ENCODE measurements at regions not wholly inside any gene's neighbourhood (a gene's known extent, or its start where the extent isn't known, plus 50 kb on each side); places are given as distances from the start of the nearest gene placed in this dataset.

DNA sequence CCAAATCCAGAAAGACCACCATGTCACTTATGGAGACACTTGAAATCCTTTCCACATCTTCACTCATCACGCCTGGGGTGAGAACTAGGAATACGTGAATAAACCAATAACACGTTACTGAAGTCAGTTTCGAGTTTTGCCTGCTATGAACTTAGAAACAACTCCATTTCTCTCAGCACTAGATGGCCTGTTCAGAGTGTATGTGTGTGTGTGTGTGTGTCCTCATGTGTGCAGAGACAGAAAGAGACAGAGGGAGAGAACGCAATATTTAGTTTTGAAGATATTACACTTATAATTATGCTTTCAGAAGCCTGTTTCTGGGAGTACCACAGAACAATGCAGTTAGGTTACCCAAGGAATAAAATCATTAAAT lies 81.2 kb upstream of the CCN6 start:
- no peaks in the 10 kb centered on the region for H3K4me1 ChIP-seq (ENCODE audit: control insufficient read depth in 2 of 2, insufficient read depth in 2 of 2, low read length in 1 of 2)
- H3K27ac ChIP-seq (ENCODE audit: low read depth in 2 of 2, low read length in 1 of 2), result peak overlapping the region in 1 of 2 donors; percentile 76
- no peak overlapping the region for H3K4me3 ChIP-seq (ENCODE audit: low read depth in 1 of 2, low read length in 2 of 2)
- no peaks in the 10 kb centered on the region for H3K9me3 ChIP-seq (ENCODE audit: control insufficient read depth in 2 of 2, insufficient read depth in 1 of 2, low read depth in 1 of 2, low read length in 1 of 2)
- H3K27me3 ChIP-seq (ENCODE audit: control insufficient read depth in 1 of 2, insufficient read depth in 2 of 2, low read length in 2 of 2), result no peaks in the 10 kb centered on the region
- no peaks in the 10 kb centered on the region for H3K36me3 ChIP-seq (ENCODE audit: control insufficient read depth in 2 of 2, insufficient read depth in 2 of 2, low read length in 1 of 2)
- WGBS, 2 donors, result 89% methylated on average over 5 of the region's 5 CpGs

GRCh38 chr6:111973118-111973761 lies 80.7 kb upstream of the CCN6 start:
- H3K36me3 ChIP-seq (ENCODE audit: control insufficient read depth in 2 of 2, insufficient read depth in 2 of 2, low read length in 1 of 2), result no peaks in the 10 kb centered on the region
- H3K4me1 ChIP-seq (ENCODE audit: control insufficient read depth in 2 of 2, insufficient read depth in 2 of 2, low read length in 1 of 2), result no peaks in the 10 kb centered on the region
- no peaks in the 10 kb centered on the region for H3K27me3 ChIP-seq (ENCODE audit: control insufficient read depth in 1 of 2, insufficient read depth in 2 of 2, low read length in 2 of 2)
- H3K27ac ChIP-seq (ENCODE audit: low read depth in 2 of 2, low read length in 1 of 2), result peak overlapping the region; percentile 76 to 83
- no peaks in the 10 kb centered on the region for H3K9me3 ChIP-seq (ENCODE audit: control insufficient read depth in 2 of 2, insufficient read depth in 1 of 2, low read depth in 1 of 2, low read length in 1 of 2)
- 29 to 43% methylated on average over 12 of the region's 12 CpGs for WGBS, 2 donors
- H3K4me3 ChIP-seq (ENCODE audit: low read depth in 1 of 2, low read length in 2 of 2), result no peak overlapping the region

GRCh38 chr6:111973927-111974639 lies 79.8 kb upstream of the CCN6 start:
- no peaks in the 10 kb centered on the region for H3K27me3 ChIP-seq (ENCODE audit: control insufficient read depth in 1 of 2, insufficient read depth in 2 of 2, low read length in 2 of 2)
- H3K27ac ChIP-seq (ENCODE audit: low read depth in 2 of 2, low read length in 1 of 2), result no peak overlapping the region
- no peaks in the 10 kb centered on the region for H3K4me1 ChIP-seq (ENCODE audit: control insufficient read depth in 2 of 2, insufficient read depth in 2 of 2, low read length in 1 of 2)
- H3K4me3 ChIP-seq (ENCODE audit: low read depth in 1 of 2, low read length in 2 of 2), result no peak overlapping the region
- no peaks in the 10 kb centered on the region for H3K36me3 ChIP-seq (ENCODE audit: control insufficient read depth in 2 of 2, insufficient read depth in 2 of 2, low read length in 1 of 2)
- WGBS, 2 donors, result 92 to 93% methylated on average over 5 of the region's 5 CpGs
- H3K9me3 ChIP-seq (ENCODE audit: control insufficient read depth in 2 of 2, insufficient read depth in 1 of 2, low read depth in 1 of 2, low read length in 1 of 2), result no peaks in the 10 kb centered on the region

- H3K27ac ChIP-seq (ENCODE audit: low read depth in 2 of 2, low read length in 1 of 2), result no peak overlapping the region
- no peaks in the 10 kb centered on the region for H3K9me3 ChIP-seq (ENCODE audit: control insufficient read depth in 2 of 2, insufficient read depth in 1 of 2, low read depth in 1 of 2, low read length in 1 of 2)
- 78 to 80% methylated on average over 6 of the region's 6 CpGs for WGBS, 2 donors
Measured at GRCh38 chr6:111975466-111975865, 78.4 kb upstream of the CCN6 start.

DNA sequence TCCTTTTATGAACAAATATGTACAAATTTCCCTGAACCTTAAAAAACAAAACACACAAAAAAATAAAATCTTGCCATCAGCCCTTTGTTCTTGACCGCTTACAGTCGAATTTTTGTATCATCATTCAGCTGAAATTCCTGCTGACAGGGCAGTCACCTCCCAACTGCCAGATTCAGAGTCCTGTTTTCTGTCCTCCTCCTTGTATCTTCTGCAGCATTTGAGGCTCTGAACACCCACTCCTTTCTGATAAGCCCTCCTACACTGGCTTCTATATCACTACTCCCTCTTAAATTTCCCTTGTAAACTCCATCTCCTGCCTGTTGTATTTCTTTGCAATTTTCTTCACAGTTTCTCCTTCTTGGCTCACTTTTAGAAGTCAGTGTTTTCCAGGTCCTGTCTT lies 77.8 kb upstream of the CCN6 start:
- H3K4me1 ChIP-seq (ENCODE audit: control insufficient read depth in 2 of 2, insufficient read depth in 2 of 2, low read length in 1 of 2), result no peaks in the 10 kb centered on the region
- no peak overlapping the region for H3K27ac ChIP-seq (ENCODE audit: low read depth in 2 of 2, low read length in 1 of 2)
- H3K9me3 ChIP-seq (ENCODE audit: control insufficient read depth in 2 of 2, insufficient read depth in 1 of 2, low read depth in 1 of 2, low read length in 1 of 2), result no peaks in the 10 kb centered on the region
- H3K4me3 ChIP-seq (ENCODE audit: low read depth in 1 of 2, low read length in 2 of 2), result no peak overlapping the region
- no peaks in the 10 kb centered on the region for H3K36me3 ChIP-seq (ENCODE audit: control insufficient read depth in 2 of 2, insufficient read depth in 2 of 2, low read length in 1 of 2)
- WGBS, 2 donors, result 82 to 85% methylated on average over 2 of the region's 2 CpGs
- no peaks in the 10 kb centered on the region for H3K27me3 ChIP-seq (ENCODE audit: control insufficient read depth in 1 of 2, insufficient read depth in 2 of 2, low read length in 2 of 2)

More at GRCh38 chr6:111975466-111975865, 78.4 kb upstream of the CCN6 start:
- H3K4me1 ChIP-seq (ENCODE audit: control insufficient read depth in 2 of 2, insufficient read depth in 2 of 2, low read length in 1 of 2), result no peaks in the 10 kb centered on the region
- H3K4me3 ChIP-seq (ENCODE audit: low read depth in 1 of 2, low read length in 2 of 2), result no peak overlapping the region
- H3K27me3 ChIP-seq (ENCODE audit: control insufficient read depth in 1 of 2, insufficient read depth in 2 of 2, low read length in 2 of 2), result no peaks in the 10 kb centered on the region
- no peaks in the 10 kb centered on the region for H3K36me3 ChIP-seq (ENCODE audit: control insufficient read depth in 2 of 2, insufficient read depth in 2 of 2, low read length in 1 of 2)

DNA sequence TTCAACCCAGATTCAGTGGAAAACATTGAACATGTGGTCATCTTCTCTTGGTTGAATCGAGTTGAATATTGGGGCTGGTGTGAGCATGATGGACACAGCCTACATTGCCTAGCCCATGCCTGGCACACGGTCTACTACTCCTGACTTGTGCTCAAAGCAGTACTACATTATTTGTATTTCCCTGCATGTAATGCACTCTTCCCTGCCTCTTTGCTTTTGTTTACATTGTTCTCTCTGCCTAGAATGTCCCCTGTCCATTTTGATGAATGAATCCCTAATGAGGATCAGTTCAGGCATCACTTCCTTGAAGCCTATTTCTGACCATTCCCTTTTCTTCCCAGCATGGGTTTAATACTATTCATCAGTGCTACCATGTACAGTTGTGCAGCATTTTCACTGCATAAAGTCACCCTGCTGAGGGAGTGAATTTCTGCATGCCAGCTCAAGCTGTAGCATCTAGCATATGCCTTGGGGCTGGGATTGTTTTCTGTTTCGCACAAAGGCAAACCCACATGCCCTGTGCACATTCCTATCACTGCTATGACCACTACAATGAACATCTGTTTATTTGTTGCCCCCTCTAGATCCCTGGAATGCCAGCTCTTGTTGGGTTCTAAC lies 75.3 kb upstream of the CCN6 start:
- no peaks in the 10 kb centered on the region for H3K36me3 ChIP-seq (ENCODE audit: control insufficient read depth in 2 of 2, insufficient read depth in 2 of 2, low read length in 1 of 2)
- WGBS, 2 donors, result 81 to 83% methylated on average over 3 of the region's 3 CpGs
- H3K27ac ChIP-seq (ENCODE audit: low read depth in 2 of 2, low read length in 1 of 2), result no peak overlapping the region
- H3K4me1 ChIP-seq (ENCODE audit: control insufficient read depth in 2 of 2, insufficient read depth in 2 of 2, low read length in 1 of 2), result peaks cover 0 to 2% of the 10 kb centered on the region in 2 donors
- H3K4me3 ChIP-seq (ENCODE audit: low read depth in 1 of 2, low read length in 2 of 2), result no peak overlapping the region
- no peaks in the 10 kb centered on the region for H3K27me3 ChIP-seq (ENCODE audit: control insufficient read depth in 1 of 2, insufficient read depth in 2 of 2, low read length in 2 of 2)
- H3K9me3 ChIP-seq (ENCODE audit: control insufficient read depth in 2 of 2, insufficient read depth in 1 of 2, low read depth in 1 of 2, low read length in 1 of 2), result no peaks in the 10 kb centered on the region

- no peaks in the 10 kb centered on the region for H3K9me3 ChIP-seq (ENCODE audit: control insufficient read depth in 2 of 2, insufficient read depth in 1 of 2, low read depth in 1 of 2, low read length in 1 of 2)
- H3K4me1 ChIP-seq (ENCODE audit: control insufficient read depth in 2 of 2, insufficient read depth in 2 of 2, low read length in 1 of 2), result peaks cover 0 to 7% of the 10 kb centered on the region in 2 donors
- no peaks in the 10 kb centered on the region for H3K36me3 ChIP-seq (ENCODE audit: control insufficient read depth in 2 of 2, insufficient read depth in 2 of 2, low read length in 1 of 2)
- H3K27me3 ChIP-seq (ENCODE audit: control insufficient read depth in 1 of 2, insufficient read depth in 2 of 2, low read length in 2 of 2), result no peaks in the 10 kb centered on the region
- WGBS, 2 donors, result 79 to 88% methylated on average over 6 of the region's 6 CpGs
- no peak overlapping the region for H3K27ac ChIP-seq (ENCODE audit: low read depth in 2 of 2, low read length in 1 of 2)
- H3K4me3 ChIP-seq (ENCODE audit: low read depth in 1 of 2, low read length in 2 of 2), result no peak overlapping the region
Measured at GRCh38 chr6:111979633-111980032, 74.3 kb upstream of the CCN6 start.

DNA sequence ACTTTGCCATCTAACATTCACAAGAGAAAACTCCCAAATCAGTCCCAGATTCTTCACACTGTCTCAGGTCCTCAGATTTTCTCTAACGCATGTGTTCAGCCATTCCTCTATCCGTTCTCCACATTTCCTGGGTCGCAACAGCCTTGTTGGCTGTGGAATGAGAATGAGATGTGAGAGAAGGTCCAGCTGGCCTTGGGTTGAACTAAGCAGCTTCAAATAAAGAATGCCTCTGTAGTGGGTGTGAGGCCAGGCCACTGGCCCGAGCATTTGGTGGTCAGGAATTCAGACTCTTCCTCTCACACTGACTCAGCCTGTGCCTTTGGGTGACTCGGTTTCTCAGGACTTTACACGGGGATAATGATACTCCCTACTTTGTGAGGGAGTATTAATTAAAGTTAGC lies 73.8 kb upstream of the CCN6 start:
- Histone ChIP-seq H3K9me3 (ENCODE audit: control insufficient read depth in 2 of 2, insufficient read depth in 1 of 2, low read depth in 1 of 2, low read length in 1 of 2) (no peaks in the 10 kb centered on the region), H3K4me3 (ENCODE audit: low read depth in 1 of 2, low read length in 2 of 2) (no peak overlapping the region), H3K36me3 (ENCODE audit: control insufficient read depth in 2 of 2, insufficient read depth in 2 of 2, low read length in 1 of 2) (no peaks in the 10 kb centered on the region), H3K27me3 (ENCODE audit: control insufficient read depth in 1 of 2, insufficient read depth in 2 of 2, low read length in 2 of 2) (no peaks in the 10 kb centered on the region), H3K27ac (ENCODE audit: low read depth in 2 of 2, low read length in 1 of 2) (no peak overlapping the region), H3K4me1 (ENCODE audit: control insufficient read depth in 2 of 2, insufficient read depth in 2 of 2, low read length in 1 of 2) (peaks cover 0 to 7% of the 10 kb centered on the region in 2 donors)
- WGBS, 2 donors, result 75 to 83% methylated on average over 6 of the region's 6 CpGs

DNA sequence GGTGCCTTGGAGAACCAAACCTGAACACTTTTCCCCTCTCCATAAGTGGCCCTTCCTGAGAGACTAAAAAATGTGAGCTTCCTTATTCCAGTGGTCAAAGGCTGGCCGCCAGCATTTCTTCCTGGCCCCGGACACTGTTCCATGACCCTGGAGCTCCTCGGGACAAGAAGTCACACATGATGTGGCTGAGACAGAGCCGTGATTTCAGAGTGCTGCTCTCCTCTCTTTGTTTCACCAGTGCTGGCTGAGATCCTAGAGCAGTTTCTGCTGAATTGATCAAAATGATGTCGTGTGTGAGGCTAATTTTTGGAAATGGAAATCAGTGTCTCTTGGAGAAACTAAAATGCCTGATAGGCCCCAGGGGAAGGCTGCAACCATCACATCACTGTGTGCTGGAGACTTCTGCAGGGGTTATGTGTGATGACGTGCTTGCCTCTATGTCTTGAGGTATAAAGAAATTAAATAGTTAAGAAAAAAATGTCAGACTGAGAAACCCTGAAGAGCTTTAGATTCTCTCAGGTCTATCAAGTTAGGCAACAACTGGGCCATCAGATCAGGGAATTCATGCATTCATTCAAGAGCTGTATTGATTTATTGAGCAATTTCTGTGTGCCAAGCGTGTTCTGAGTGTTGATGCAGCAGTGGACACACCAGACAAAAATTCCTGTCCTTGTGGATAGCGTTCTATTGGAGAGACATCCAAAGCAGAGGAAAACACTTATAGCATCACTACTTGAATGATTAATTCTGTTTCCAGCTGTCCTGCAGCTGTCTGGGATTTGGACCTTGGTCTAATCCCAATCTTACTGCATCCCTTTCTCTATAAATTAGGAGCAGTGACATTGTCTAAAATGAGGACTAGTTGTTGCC lies 72.7 kb upstream of the CCN6 start:
- WGBS, 2 donors, result 67 to 70% methylated on average over 8 of the region's 8 CpGs
- no peaks in the 10 kb centered on the region for H3K27me3 ChIP-seq (ENCODE audit: control insufficient read depth in 1 of 2, insufficient read depth in 2 of 2, low read length in 2 of 2)
- H3K36me3 ChIP-seq (ENCODE audit: control insufficient read depth in 2 of 2, insufficient read depth in 2 of 2, low read length in 1 of 2), result no peaks in the 10 kb centered on the region
- no peaks in the 10 kb centered on the region for H3K9me3 ChIP-seq (ENCODE audit: control insufficient read depth in 2 of 2, insufficient read depth in 1 of 2, low read depth in 1 of 2, low read length in 1 of 2)
- peak overlapping the region in 1 of 2 donors; percentile 60 for H3K27ac ChIP-seq (ENCODE audit: low read depth in 2 of 2, low read length in 1 of 2)
- no peak overlapping the region for H3K4me3 ChIP-seq (ENCODE audit: low read depth in 1 of 2, low read length in 2 of 2)
- H3K4me1 ChIP-seq (ENCODE audit: control insufficient read depth in 2 of 2, insufficient read depth in 2 of 2, low read length in 1 of 2), result peaks cover 0 to 10% of the 10 kb centered on the region in 2 donors
